Heart left ventricle (tissue), 16 donors: ENCODE measurements at regions not wholly inside any gene's neighbourhood (a gene's known extent, or its start where the extent isn't known, plus 50 kb on each side); places are given as distances from the start of the nearest gene placed in this dataset.
A peak's percentile ranks its signal among the peaks of the same experiment; 100 is the strongest.

Source experiments
- ATAC-seq, 4 donors: fragments of 200-7000 bp; cut with Tn5 transposase; one replicate each; pipeline ENCODE4 v1.9.1; 2020 to 2022; ENCODE audit warnings: moderate library complexity in 4 of 4, mild to moderate bottlenecking in 3 of 4, moderate number of reproducible peaks in 1 of 4
- DNase-seq, 5 donors: peaks; one replicate each; pipeline ENCODE4 v3.0.0-alpha.2; 2020
- H3K27ac ChIP-seq, 12 donors: fragments of 200-600 bp; sonication (generic) in 4 of 12; one replicate each; pipeline versions ENCODE4 v1.5.0 to v1.8.0; 2016 to 2022; ENCODE audit warnings: mild to moderate bottlenecking in 2 of 12
- H3K27me3 ChIP-seq, 9 donors: fragments of 200-600 bp; sonication (generic) in 2 of 9; one replicate each; pipeline versions ENCODE4 v1.5.1 to v1.8.0; 2016 to 2022; ENCODE audit warnings: mild to moderate bottlenecking in 3 of 9
- H3K36me3 ChIP-seq, 9 donors: fragments of 200-600 bp; sonication (generic) in 2 of 9; one replicate each; pipeline versions ENCODE4 v1.5.0 to v1.8.0; 2018 to 2022; ENCODE audit warnings: mild to moderate bottlenecking in 2 of 9
- H3K4me1 ChIP-seq, 12 donors: fragments of 200-600 bp; sonication (generic) in 4 of 12; one replicate each; pipeline versions ENCODE4 v1.5.0 to v1.8.0; 2016 to 2022; ENCODE audit warnings: mild to moderate bottlenecking in 3 of 12
- H3K4me3 ChIP-seq, 12 donors: fragments of 200-600 bp; sonication (generic) in 4 of 12; one replicate each; pipeline versions ENCODE4 v1.5.0 to v1.8.0; 2017 to 2022; ENCODE audit warnings: mild to moderate bottlenecking in 9 of 12, moderate library complexity in 4 of 12
- H3K9me3 ChIP-seq, 12 donors: fragments of 200-600 bp; sonication (generic) in 4 of 12; one replicate each; pipeline versions ENCODE4 v1.5.0 to v1.8.0; 2016 to 2022; ENCODE audit warnings: mild to moderate bottlenecking in 1 of 12
- CTCF ChIP-seq, 12 donors: fragments of 200-600 bp; sonication (generic) in 4 of 12; IDR thresholded peaks; one replicate each; pipeline versions ENCODE4 v1.5.0 to v1.8.0; 2018 to 2022; ENCODE audit warnings: antibody characterized with exemption in 12 of 12, mild to moderate bottlenecking in 5 of 12
- POLR2A ChIP-seq, 2 donors: fragments of 450-650 bp; IDR thresholded peaks; one replicate each; pipeline ENCODE4 v1.6.1; 2017; ENCODE audit warnings: antibody characterized with exemption in 2 of 2, mild to moderate bottlenecking in 2 of 2, moderate library complexity in 2 of 2
- WGBS, 4 donors: extraction: QIAGEN DNeasy Blood & Tissue Kit in 2 of 4; methylation state at CpG; one replicate each; pipeline versions ENCODE4 v1.1.5 to v1.1.7; 2013 to 2018; 5-methylcytosine and 5-hydroxymethylcytosine counted together
- intact Hi-C, 10 donors: fragments of 100-400 bp; cut with DNase I; formaldehyde crosslinking; loops; one replicate each; pipeline versions ENCODE4 v1.11.1 to v1.14.2; 2022
- donor health status: ischemic (EF 13 %, LVEDD 7.1; RV severe dilation, severe dysfunction).
- donor health status: healthy with polysubstance abuse.
- donor health status: DM: no; HTN: yes; CAD: no.
- donor health status: DM: no; HTN: no; CAD: no.
- donor health status: ischemic (EF 25% LVEDD 6.9; RV normal size, moderate dysfunction).
- donor health status: ischemic (EF 25% LVEDD 5.7; RV mildly dilated, moderate dysfunction).
- donor health status: healthy.
- donor health status: DM: yes; HTN: yes; CAD: no.
- donor health status: ischemic (EF 35%, LVEDD 5.7; RV mildly dilated, moderate dysfunction).
- donor health status: nonischemic (EF 11% LVEDD 7.7; RV severe dilation, severe dysfunction).
- donor health status: DM: yes; HTN: yes; CAD: no.
- donor health status: PGD.
- donor health status: ischemic (EF 29% LVEDD 5.4; RV normal size, mild dysfunction).
- donor health status: nonischemic (EF 23%, LVEDD 6.1; RV moderate dilation, normal function).

- Histone ChIP-seq H3K9me3 (peaks cover 0 to 5% (median 0%) of the 10 kb centered on the region in 12 donors), H3K27me3 (no peaks in the 10 kb centered on the region), H3K4me3 (peak overlapping the region in 9 of 12 donors; percentile 8 to 42 (median 27)), H3K27ac (peak overlapping the region; percentile 88 to 99 (median 96)), H3K4me1 (peaks cover 11 to 83% (median 55%) of the 10 kb centered on the region in 12 donors), H3K36me3 (no peaks in the 10 kb centered on the region)
- intact Hi-C loops, result loop anchor here in 5 of 10 donors (5.0 to 10.0 kb wide), 7 partner anchors 41 to 381 kb away; partner anchors contain the start of gene ZEB1 (in 1 of the 5)
- ATAC-seq, result peak; percentile 53 to 73 (median 70)
- TF ChIP-seq CTCF (IDR thresholded peaks at IDR 0.05), result no peak
- no peak for TF ChIP-seq POLR2A (IDR thresholded peaks at IDR 0.05)
- DNase-seq, result peak in 4 of 5 donors; percentile 68 to 79 (median 73)
- 40 to 55% (median 51%) methylated on average over 11 of the region's 11 CpGs for WGBS, 4 donors
Observed at GRCh38 chr10:31698181-31698830, 230.3 kb downstream of the ARHGAP12 start.

GRCh38 chr10:31697271-31698180, 231.1 kb downstream of the ARHGAP12 start:
- Histone ChIP-seq H3K27ac (peak overlapping the region; percentile 88 to 99 (median 96)), H3K4me3 (peak overlapping the region in 9 of 12 donors; percentile 15 to 42 (median 27)), H3K9me3 (no peaks in the 10 kb centered on the region), H3K4me1 (peaks cover 11 to 81% (median 54%) of the 10 kb centered on the region in 12 donors), H3K36me3 (no peaks in the 10 kb centered on the region), H3K27me3 (no peaks in the 10 kb centered on the region)
- peak; percentile 84 to 89 (median 86) for ATAC-seq
- peak; percentile 88 to 93 (median 92) for DNase-seq
- intact Hi-C loops, result loop anchor here in 5 of 10 donors (5.0 to 10.0 kb wide), 7 partner anchors 40 to 380 kb away; partner anchors contain the start of gene ZEB1 (in 1 of the 5)
- TF ChIP-seq CTCF (IDR thresholded peaks at IDR 0.05) (no peak), POLR2A (IDR thresholded peaks at IDR 0.05) (peak in 1 of 2 donors; percentile 30)
- 29 to 43% (median 36%) methylated on average over 18 to 19 of the region's 19 CpGs for WGBS, 4 donors

- H3K9me3 ChIP-seq, result peaks cover 0 to 6% (median 1%) of the 10 kb centered on the region in 12 donors
- peaks cover 6 to 58% (median 35%) of the 10 kb centered on the region in 12 donors for H3K4me1 ChIP-seq
- TF ChIP-seq POLR2A (IDR thresholded peaks at IDR 0.05) (no peak), CTCF (IDR thresholded peaks at IDR 0.05) (no peak)
- no peaks in the 10 kb centered on the region for H3K27me3 ChIP-seq
- H3K36me3 ChIP-seq, result no peaks in the 10 kb centered on the region
- no peak for ATAC-seq
- H3K27ac ChIP-seq, result peak overlapping the region in 3 of 12 donors; percentile 96 to 98 (median 97)
- no peak for DNase-seq
- intact Hi-C loops, result loop anchor here in 5 of 10 donors (5.0 to 10.0 kb wide), 8 partner anchors 38 to 378 kb away; partner anchors contain the start of gene ZEB1 (in 1 of the 5)
- no peak overlapping the region for H3K4me3 ChIP-seq
- WGBS, 4 donors, result 87 to 90% (median 89%) methylated on average over 14 of the region's 14 CpGs
Observed at GRCh38 chr10:31694929-31695837, 233.4 kb downstream of the ARHGAP12 start.
